ENCODE measurements at regions not wholly inside any gene's neighbourhood (a gene's known extent, or its start where the extent isn't known, plus 50 kb on each side); places are given as distances from the start of the nearest gene placed in this dataset.

DNA sequence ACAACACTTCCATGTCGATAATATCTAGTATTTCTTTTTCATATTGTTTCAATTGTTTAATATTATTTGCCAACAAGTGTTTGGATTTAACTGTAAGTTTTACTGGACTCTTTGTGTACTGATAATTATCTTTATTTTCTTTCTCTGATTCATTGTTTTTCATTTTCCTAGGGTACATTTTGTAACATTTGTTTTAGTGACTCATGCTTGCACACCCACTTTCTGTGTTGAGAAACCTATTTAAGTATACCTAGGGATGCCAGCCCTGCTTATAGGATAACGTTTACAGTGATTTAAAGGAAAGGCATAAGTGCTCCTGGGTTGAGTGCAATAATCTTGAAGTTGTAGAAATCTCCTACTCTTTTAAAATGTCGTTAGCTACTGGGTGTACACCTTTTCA is 1386.0 kb upstream of the ADGRL4 start:
- H3K9me3 ChIP-seq, result no peaks in the 10 kb centered on the region
- no peak for DNase-seq
- BruUV-seq (replicated peaks), result no TSS peak
- Mint-ChIP-seq H3K27ac (ENCODE audit: unreplicated experiment) (no peak overlapping the region), H3K9me3 (ENCODE audit: unreplicated experiment) (no peaks in the 10 kb centered on the region), H3K4me1 (ENCODE audit: low read depth, unreplicated experiment) (no peaks in the 10 kb centered on the region), H3K36me3 (ENCODE audit: insufficient read depth, unreplicated experiment) (no peaks in the 10 kb centered on the region), H3K27me3 (ENCODE audit: insufficient read depth, unreplicated experiment) (no peaks in the 10 kb centered on the region), H3K4me3 (ENCODE audit: unreplicated experiment) (no peak overlapping the region)
- TF ChIP-seq, protein P1, sequence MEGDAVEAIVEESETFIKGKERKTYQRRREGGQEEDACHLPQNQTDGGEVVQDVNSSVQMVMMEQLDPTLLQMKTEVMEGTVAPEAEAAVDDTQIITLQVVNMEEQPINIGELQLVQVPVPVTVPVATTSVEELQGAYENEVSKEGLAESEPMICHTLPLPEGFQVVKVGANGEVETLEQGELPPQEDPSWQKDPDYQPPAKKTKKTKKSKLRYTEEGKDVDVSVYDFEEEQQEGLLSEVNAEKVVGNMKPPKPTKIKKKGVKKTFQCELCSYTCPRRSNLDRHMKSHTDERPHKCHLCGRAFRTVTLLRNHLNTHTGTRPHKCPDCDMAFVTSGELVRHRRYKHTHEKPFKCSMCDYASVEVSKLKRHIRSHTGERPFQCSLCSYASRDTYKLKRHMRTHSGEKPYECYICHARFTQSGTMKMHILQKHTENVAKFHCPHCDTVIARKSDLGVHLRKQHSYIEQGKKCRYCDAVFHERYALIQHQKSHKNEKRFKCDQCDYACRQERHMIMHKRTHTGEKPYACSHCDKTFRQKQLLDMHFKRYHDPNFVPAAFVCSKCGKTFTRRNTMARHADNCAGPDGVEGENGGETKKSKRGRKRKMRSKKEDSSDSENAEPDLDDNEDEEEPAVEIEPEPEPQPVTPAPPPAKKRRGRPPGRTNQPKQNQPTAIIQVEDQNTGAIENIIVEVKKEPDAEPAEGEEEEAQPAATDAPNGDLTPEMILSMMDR (IDR thresholded peaks at IDR 0.05; ENCODE audit: insufficient read depth in 1 of 2, low read depth in 1 of 2, low read length in 1 of 2, severe bottlenecking in 1 of 2, unreplicated experiment in 1 of 2), result no peak
- no peaks in the 10 kb centered on the region for H3K27me3 ChIP-seq (replicated peaks; ENCODE audit: control insufficient read depth, insufficient read depth, low read length)
- no peaks in the 10 kb centered on the region for H3K4me1 ChIP-seq
- POLR2A ChIA-PET, result no interaction called here
- CTCF ChIA-PET, result no interaction called here
- H3K36me3 ChIP-seq (ENCODE audit: control insufficient read depth, insufficient read depth, low read length), result no peaks in the 10 kb centered on the region
- no peak overlapping the region for H3K4me3 ChIP-seq (ENCODE audit: low read depth, low read length)
- intact Hi-C loops (cut with micrococcal nuclease; ENCODE audit: unreplicated experiment), result no loop called here

DNA sequence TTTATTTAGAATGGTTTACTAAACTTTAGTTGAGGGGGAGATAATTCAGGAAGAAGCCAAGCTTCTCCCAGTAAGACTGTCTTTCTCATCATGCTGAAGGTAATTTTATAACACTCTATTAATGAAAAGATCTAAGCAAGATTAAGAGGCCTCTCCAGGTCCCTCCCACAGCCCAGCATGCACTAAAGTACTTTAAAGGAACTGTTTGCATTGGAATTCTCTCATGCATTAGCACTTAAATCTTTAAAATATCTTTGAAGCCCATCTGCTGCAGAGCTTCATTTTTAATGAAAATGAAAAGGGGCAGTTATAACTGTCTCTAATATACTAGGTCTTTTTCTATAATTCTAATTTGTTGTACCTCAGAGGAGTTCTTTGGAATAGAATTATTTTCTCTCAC is 1379.1 kb upstream of the ADGRL4 start:
- Histone ChIP-seq H3K36me3 (ENCODE audit: control insufficient read depth, insufficient read depth, low read length) (no peaks in the 10 kb centered on the region), H3K4me1 (no peaks in the 10 kb centered on the region), H3K4me3 (ENCODE audit: low read depth, low read length) (no peak overlapping the region), H3K27me3 (replicated peaks; ENCODE audit: control insufficient read depth, insufficient read depth, low read length) (no peaks in the 10 kb centered on the region), H3K9me3 (no peaks in the 10 kb centered on the region)
- ChIA-PET POLR2A (no interaction called here), CTCF (no interaction called here)
- no peaks in the 10 kb centered on the region for H3K4me1 Mint-ChIP-seq (ENCODE audit: low read depth, unreplicated experiment)
- TF ChIP-seq, protein P1 (IDR thresholded peaks at IDR 0.05; ENCODE audit: insufficient read depth in 1 of 2, low read depth in 1 of 2, low read length in 1 of 2, severe bottlenecking in 1 of 2, unreplicated experiment in 1 of 2), result no peak
- no peak for DNase-seq
- H3K9me3 Mint-ChIP-seq (ENCODE audit: unreplicated experiment), result no peaks in the 10 kb centered on the region
- H3K27me3 Mint-ChIP-seq (ENCODE audit: insufficient read depth, unreplicated experiment), result no peaks in the 10 kb centered on the region
- intact Hi-C loops (cut with micrococcal nuclease; ENCODE audit: unreplicated experiment), result no loop called here
- BruUV-seq (replicated peaks), result no TSS peak
- H3K36me3 Mint-ChIP-seq (ENCODE audit: insufficient read depth, unreplicated experiment), result no peaks in the 10 kb centered on the region
- no peak overlapping the region for H3K4me3 Mint-ChIP-seq (ENCODE audit: unreplicated experiment)
- H3K27ac Mint-ChIP-seq (ENCODE audit: unreplicated experiment), result no peak overlapping the region

DNA sequence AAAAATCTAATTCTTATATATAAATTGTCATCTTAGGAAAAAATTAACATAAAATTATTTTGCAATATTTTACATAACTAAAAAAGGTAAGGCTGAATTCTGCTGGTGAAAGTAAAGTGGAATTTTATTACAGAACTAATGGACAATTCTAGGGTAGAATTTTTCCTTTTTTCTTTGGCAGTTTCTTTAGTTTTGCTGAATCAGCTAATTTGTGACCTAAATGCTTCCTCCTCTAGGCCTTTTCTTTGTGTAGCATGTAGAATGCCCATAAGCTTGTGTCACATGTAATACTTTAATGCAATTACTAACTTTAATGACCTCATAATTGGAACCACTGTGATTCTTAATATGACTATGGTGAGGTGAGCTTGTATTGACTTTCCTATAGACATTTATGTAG is 1378.4 kb upstream of the ADGRL4 start:
- POLR2A ChIA-PET, result no interaction called here

More for the DNA sequence above, 1378.4 kb upstream of the ADGRL4 start:
- H3K4me1 ChIP-seq, result no peaks in the 10 kb centered on the region
- intact Hi-C loops (cut with micrococcal nuclease; ENCODE audit: unreplicated experiment), result no loop called here
- no peaks in the 10 kb centered on the region for H3K36me3 Mint-ChIP-seq (ENCODE audit: insufficient read depth, unreplicated experiment)
- H3K9me3 Mint-ChIP-seq (ENCODE audit: unreplicated experiment), result no peaks in the 10 kb centered on the region
- no peaks in the 10 kb centered on the region for H3K36me3 ChIP-seq (ENCODE audit: control insufficient read depth, insufficient read depth, low read length)
- no peaks in the 10 kb centered on the region for H3K27me3 ChIP-seq (replicated peaks; ENCODE audit: control insufficient read depth, insufficient read depth, low read length)
- DNase-seq, result no peak
- CTCF ChIA-PET, result no interaction called here
- no TSS peak for BruUV-seq (replicated peaks)
- no peaks in the 10 kb centered on the region for H3K9me3 ChIP-seq
- H3K27ac Mint-ChIP-seq (ENCODE audit: unreplicated experiment), result no peak overlapping the region
- TF ChIP-seq, protein P1 (IDR thresholded peaks at IDR 0.05; ENCODE audit: insufficient read depth in 1 of 2, low read depth in 1 of 2, low read length in 1 of 2, severe bottlenecking in 1 of 2, unreplicated experiment in 1 of 2), result no peak
- no peaks in the 10 kb centered on the region for H3K27me3 Mint-ChIP-seq (ENCODE audit: insufficient read depth, unreplicated experiment)
- H3K4me1 Mint-ChIP-seq (ENCODE audit: low read depth, unreplicated experiment), result no peaks in the 10 kb centered on the region
- H3K4me3 Mint-ChIP-seq (ENCODE audit: unreplicated experiment), result no peak overlapping the region
- no peak overlapping the region for H3K4me3 ChIP-seq (ENCODE audit: low read depth, low read length)

Data from Caco-2 (cell line).